Gastrocnemius medialis (tissue), 4 donors: ENCODE measurements at regions not wholly inside any gene's neighbourhood (a gene's known extent, or its start where the extent isn't known, plus 50 kb on each side); places are given as distances from the start of the nearest gene placed in this dataset.

Experiments used
- CTCF ChIP-seq, 5 experiments: fragments of 450-650 bp in 3 of 5; fragments of 200-600 bp in 2 of 5; sonication (generic) in 2 of 5; IDR thresholded peaks in 4 of 5; conservative IDR thresholded peaks in 1 of 5; 1 replicate in 4 of 5; 2 replicates in 1 of 5; pipeline ENCODE4 v1.5.1; 2016 to 2019; ENCODE audit warnings: antibody characterized with exemption in 5 of 5, mild to moderate bottlenecking in 3 of 5, moderate library complexity in 3 of 5
- POLR2A ChIP-seq, 2 donors: fragments of 450-650 bp; IDR thresholded peaks; one replicate each; pipeline ENCODE4 v1.6.1; 2017; ENCODE audit warnings: antibody characterized with exemption in 2 of 2, mild to moderate bottlenecking in 2 of 2, moderate library complexity in 2 of 2

- TF ChIP-seq CTCF (IDR thresholded peaks at IDR 0.05 in 4 of 5, conservative IDR thresholded peaks at IDR 0.05 in 1 of 5) (no peak), POLR2A (IDR thresholded peaks at IDR 0.05) (no peak)
Measured at GRCh38 chr3:145798696-145799537, 362.1 kb downstream of the PLOD2 start.
